GM21529 (cell line): ENCODE measurements at regions not wholly inside any gene's neighbourhood (a gene's known extent, or its start where the extent isn't known, plus 50 kb on each side); places are given as distances from the start of the nearest gene placed in this dataset.
"Not testable (repeated sequence)": the region's sequence is repeated elsewhere in the genome, so short reads cannot be mapped to it uniquely, and the experiment has no call there.

ENCODE experiments used
- ATAC-seq: cut with Tn5 transposase; IDR thresholded peaks from one replicate; pipeline ENCODE4 v1.9.1; 2021; ENCODE audit not compliant: unreplicated experiment

GRCh38 chr11:13134886-13135285, 125.8 kb downstream of the RASSF10 start:
- no peak for ATAC-seq

- ATAC-seq: no peak
Observed at GRCh38 chr11:13135385-13136271, 126.5 kb downstream of the RASSF10 start.

GRCh38 chr11:13136272-13136596, 127.1 kb downstream of the RASSF10 start:
- no peak for ATAC-seq

GRCh38 chr11:13137844-13138301, 128.8 kb downstream of the RASSF10 start:
- ATAC-seq: no peak

- not testable (repeated sequence) for ATAC-seq
Observed at GRCh38 chr11:13139085-13139484, 130.0 kb downstream of the RASSF10 start.

GRCh38 chr11:13140028-13140870, 131.1 kb downstream of the RASSF10 start:
- peak; percentile 87 for ATAC-seq

GRCh38 chr11:13140873-13141655, 131.9 kb downstream of the RASSF10 start:
- ATAC-seq: no peak

- no peak for ATAC-seq
Observed at GRCh38 chr11:13141731-13142709, 132.9 kb downstream of the RASSF10 start.

GRCh38 chr11:13143486-13144297, 133.9 kb upstream of the BMAL1 start:
- ATAC-seq: no peak

- no peak for ATAC-seq
Observed at GRCh38 chr11:13145461-13145860, 132.1 kb upstream of the BMAL1 start.

- no peak for ATAC-seq
Observed at GRCh38 chr11:13149991-13150390, 127.6 kb upstream of the BMAL1 start.

GRCh38 chr11:13150487-13150886, 127.1 kb upstream of the BMAL1 start:
- no peak for ATAC-seq

- no peak for ATAC-seq
Observed at GRCh38 chr11:13152264-13152663, 125.3 kb upstream of the BMAL1 start.

- ATAC-seq: no peak
Observed at GRCh38 chr11:13152736-13153541, 124.7 kb upstream of the BMAL1 start.

- ATAC-seq: not testable (repeated sequence)
Observed at GRCh38 chr11:13154374-13154773, 123.2 kb upstream of the BMAL1 start.

- no peak for ATAC-seq
Observed at GRCh38 chr11:13160346-13160745, 117.2 kb upstream of the BMAL1 start.

GRCh38 chr11:13160806-13161205, 116.8 kb upstream of the BMAL1 start:
- ATAC-seq: no peak

- ATAC-seq: no peak
Observed at GRCh38 chr11:13163158-13163557, 114.4 kb upstream of the BMAL1 start.
